MM.1S (cell line): ENCODE measurements at regions not wholly inside any gene's neighbourhood (a gene's known extent, or its start where the extent isn't known, plus 50 kb on each side); places are given as distances from the start of the nearest gene placed in this dataset.

ENCODE experiments used
- DNase-seq: peaks from one replicate; pipeline ENCODE4 v3.0.0-alpha.2; 2015
- H2AFZ ChIP-seq: fragments of 300-600 bp; sonication (generic); 2 replicates; pipeline ENCODE4 v1.6.0; 2016; ENCODE audit warnings: antibody characterized with exemption, low read length
- H3F3A ChIP-seq: fragments of 300-600 bp; sonication (generic); 2 replicates; pipeline ENCODE4 v1.6.1; 2016; ENCODE audit warnings: mild to moderate bottlenecking, antibody characterized with exemption, low read length, moderate library complexity, mixed read lengths; ENCODE audit not compliant: insufficient read depth
- H3K27ac ChIP-seq: fragments of 300-600 bp; sonication (generic); 2 replicates; pipeline ENCODE4 v1.5.1; 2016; ENCODE audit warnings: mild to moderate bottlenecking, low read length
- H3K27me3 ChIP-seq: fragments of 300-600 bp; sonication (generic); replicated peaks from 2 replicates; pipeline ENCODE4 v1.6.0; 2016; ENCODE audit warnings: low read length; ENCODE audit not compliant: insufficient read depth
- H3K36me3 ChIP-seq: fragments of 300-600 bp; sonication (generic); replicated peaks from 2 replicates; pipeline ENCODE4 v1.6.1; 2016; ENCODE audit warnings: mild to moderate bottlenecking, low read length, mixed read lengths; ENCODE audit not compliant: insufficient read depth
- H3K4me1 ChIP-seq: fragments of 300-600 bp; sonication (generic); 2 replicates; pipeline ENCODE4 v1.6.1; 2016; ENCODE audit warnings: low read length, mixed read lengths
- H3K4me2 ChIP-seq: fragments of 300-600 bp; sonication (generic); 2 replicates; pipeline ENCODE4 v1.6.0; 2016; ENCODE audit warnings: low read depth, low read length
- H3K4me3 ChIP-seq: fragments of 300-600 bp; sonication (generic); 2 replicates; pipeline ENCODE4 v1.5.1; 2016; ENCODE audit warnings: low read length, mixed read lengths
- H3K79me2 ChIP-seq: fragments of 300-600 bp; sonication (generic); 2 replicates; pipeline ENCODE4 v1.6.1; 2016; ENCODE audit warnings: mixed run types, low read length, mixed read lengths
- H3K9ac ChIP-seq: fragments of 300-600 bp; sonication (generic); 2 replicates; pipeline ENCODE4 v1.6.1; 2016; ENCODE audit warnings: low read length, mixed read lengths
- H3K9me2 ChIP-seq: fragments of 300-600 bp; sonication (generic); replicated peaks from 2 replicates; pipeline ENCODE4 v1.6.1; 2016; ENCODE audit warnings: mild to moderate bottlenecking, low read length, mixed read lengths; ENCODE audit not compliant: insufficient read depth
- H3K9me3 ChIP-seq: fragments of 300-600 bp; sonication (generic); replicated peaks from 2 replicates; pipeline ENCODE4 v1.6.1; 2016; ENCODE audit warnings: mild to moderate bottlenecking, low read length, mixed read lengths; ENCODE audit not compliant: insufficient read depth
- H4K20me1 ChIP-seq: fragments of 300-600 bp; sonication (generic); 2 replicates; pipeline ENCODE4 v1.6.1; 2016; ENCODE audit warnings: mild to moderate bottlenecking, low read length, moderate library complexity, mixed read lengths; ENCODE audit not compliant: insufficient read depth
- EZH2 ChIP-seq: fragments of 300-600 bp; sonication (generic); optimal IDR thresholded peaks from 2 replicates; pipeline ENCODE3; 2017; ENCODE audit warnings: low read depth, mild to moderate bottlenecking, antibody characterized with exemption, low read length, mixed read lengths
- EZH2phosphoT487 ChIP-seq: fragments of 300-600 bp; sonication (generic); IDR thresholded peaks from 2 replicates; pipeline ENCODE4 v1.6.1; 2018; ENCODE audit warnings: antibody characterized with exemption, low read length
- TF ChIP-seq, protein P1 (sequence below): fragments of 300-600 bp; sonication (generic); IDR thresholded peaks from 2 replicates; pipeline ENCODE4 v1.5.1; 2016; ENCODE audit warnings: antibody characterized with exemption, low read length, mixed read lengths

DNA sequence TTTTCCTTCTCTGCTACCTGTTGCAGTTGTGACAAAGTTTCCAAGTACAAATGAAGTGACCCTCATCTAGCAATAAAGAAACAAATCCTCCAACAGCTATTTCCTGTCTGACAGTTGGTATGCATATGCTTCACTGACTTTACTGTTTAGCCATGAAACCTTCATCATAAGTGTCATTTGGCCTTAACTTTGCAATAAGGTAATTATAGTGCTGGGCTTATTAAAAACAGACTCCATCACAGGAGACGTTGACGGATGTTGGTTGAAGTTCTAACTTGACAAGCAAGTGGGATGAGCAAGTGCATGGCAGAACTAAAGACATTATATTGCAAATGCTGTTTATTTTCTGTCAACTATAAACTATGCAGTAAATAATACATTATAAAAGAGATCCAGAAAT is 425.2 kb downstream of the RPS29 start:
- Histone ChIP-seq H3K27me3 (no peaks in the 10 kb centered on the region), H3K4me3 (no peak overlapping the region), H3K9ac (no peak overlapping the region), H3K79me2 (no peaks in the 10 kb centered on the region), H3F3A (no peaks in the 10 kb centered on the region), H4K20me1 (no peaks in the 10 kb centered on the region), H3K4me2 (no peak overlapping the region), H3K36me3 (no peaks in the 10 kb centered on the region), H3K27ac (no peak overlapping the region), H2AFZ (no peak overlapping the region), H3K9me2 (no peaks in the 10 kb centered on the region), H3K4me1 (no peaks in the 10 kb centered on the region), H3K9me3 (no peaks in the 10 kb centered on the region)
- DNase-seq = no peak
- TF ChIP-seq EZH2 = no peak
- TF ChIP-seq EZH2phosphoT487 = no peak
- TF ChIP-seq, protein P1, sequence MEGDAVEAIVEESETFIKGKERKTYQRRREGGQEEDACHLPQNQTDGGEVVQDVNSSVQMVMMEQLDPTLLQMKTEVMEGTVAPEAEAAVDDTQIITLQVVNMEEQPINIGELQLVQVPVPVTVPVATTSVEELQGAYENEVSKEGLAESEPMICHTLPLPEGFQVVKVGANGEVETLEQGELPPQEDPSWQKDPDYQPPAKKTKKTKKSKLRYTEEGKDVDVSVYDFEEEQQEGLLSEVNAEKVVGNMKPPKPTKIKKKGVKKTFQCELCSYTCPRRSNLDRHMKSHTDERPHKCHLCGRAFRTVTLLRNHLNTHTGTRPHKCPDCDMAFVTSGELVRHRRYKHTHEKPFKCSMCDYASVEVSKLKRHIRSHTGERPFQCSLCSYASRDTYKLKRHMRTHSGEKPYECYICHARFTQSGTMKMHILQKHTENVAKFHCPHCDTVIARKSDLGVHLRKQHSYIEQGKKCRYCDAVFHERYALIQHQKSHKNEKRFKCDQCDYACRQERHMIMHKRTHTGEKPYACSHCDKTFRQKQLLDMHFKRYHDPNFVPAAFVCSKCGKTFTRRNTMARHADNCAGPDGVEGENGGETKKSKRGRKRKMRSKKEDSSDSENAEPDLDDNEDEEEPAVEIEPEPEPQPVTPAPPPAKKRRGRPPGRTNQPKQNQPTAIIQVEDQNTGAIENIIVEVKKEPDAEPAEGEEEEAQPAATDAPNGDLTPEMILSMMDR = no peak

GRCh38 chr14:49159081-49159480 is 427.1 kb downstream of the RPS29 start:
- no peaks in the 10 kb centered on the region for H3F3A ChIP-seq
- TF ChIP-seq EZH2 (no peak), EZH2phosphoT487 (no peak)
- TF ChIP-seq, protein P1 = no peak

GRCh38 chr14:49139593-49139992 is 446.6 kb downstream of the RPS29 start:
- Histone ChIP-seq H4K20me1 (no peaks in the 10 kb centered on the region), H3K36me3 (no peaks in the 10 kb centered on the region), H3K9me2 (no peaks in the 10 kb centered on the region), H3F3A (no peaks in the 10 kb centered on the region), H3K4me2 (no peak overlapping the region), H3K27me3 (no peaks in the 10 kb centered on the region), H3K79me2 (no peaks in the 10 kb centered on the region), H3K9me3 (no peaks in the 10 kb centered on the region), H3K4me3 (no peak overlapping the region), H3K4me1 (no peaks in the 10 kb centered on the region), H2AFZ (no peak overlapping the region), H3K9ac (no peak overlapping the region), H3K27ac (no peak overlapping the region)
- TF ChIP-seq, protein P1 = no peak
- no peak for TF ChIP-seq EZH2
- TF ChIP-seq EZH2phosphoT487 = no peak
- no peak for DNase-seq

More at GRCh38 chr14:49159081-49159480, 427.1 kb downstream of the RPS29 start:
- Histone ChIP-seq H3K27me3 (no peaks in the 10 kb centered on the region), H2AFZ (no peak overlapping the region), H3K9me3 (no peaks in the 10 kb centered on the region), H3K9me2 (no peaks in the 10 kb centered on the region), H3K27ac (no peak overlapping the region), H3K4me1 (no peaks in the 10 kb centered on the region), H3K4me2 (no peak overlapping the region), H3K79me2 (no peaks in the 10 kb centered on the region), H3K9ac (no peak overlapping the region), H4K20me1 (no peaks in the 10 kb centered on the region), H3K36me3 (no peaks in the 10 kb centered on the region), H3K4me3 (no peak overlapping the region)
- DNase-seq = no peak
